ENCODE measurements at regions not wholly inside any gene's neighbourhood (a gene's known extent, or its start where the extent isn't known, plus 50 kb on each side); places are given as distances from the start of the nearest gene placed in this dataset.
"Not testable (repeated sequence)": the region's sequence is repeated elsewhere in the genome, so short reads cannot be mapped to it uniquely, and the experiment has no call there.

DNA sequence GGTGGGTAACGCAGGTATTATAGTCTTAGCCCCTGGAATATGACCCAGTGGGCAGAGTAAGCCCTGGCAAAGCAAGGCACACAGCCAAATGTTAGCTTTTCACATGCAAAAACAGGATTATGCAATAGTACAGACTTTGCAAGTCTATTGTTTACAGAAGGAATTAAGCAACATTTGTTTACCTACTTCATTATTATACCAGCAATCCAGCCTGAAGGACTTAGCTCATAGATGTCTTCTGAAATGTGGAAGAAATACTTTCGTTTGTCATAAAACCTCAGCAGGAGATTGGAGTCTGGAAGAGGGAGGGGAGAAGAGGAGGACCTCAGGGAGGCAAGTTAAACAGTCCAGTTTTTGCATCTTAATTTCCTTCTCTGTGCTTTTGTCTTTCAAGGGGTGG, 226.7 kb upstream of the CENPE start:
- DNase-seq (ENCODE audit: low read depth), result no peak
- H3K4me3 ChIP-seq (ENCODE audit: control insufficient read depth, low read depth, low read length), result no peak overlapping the region
- TF ChIP-seq, protein P1, sequence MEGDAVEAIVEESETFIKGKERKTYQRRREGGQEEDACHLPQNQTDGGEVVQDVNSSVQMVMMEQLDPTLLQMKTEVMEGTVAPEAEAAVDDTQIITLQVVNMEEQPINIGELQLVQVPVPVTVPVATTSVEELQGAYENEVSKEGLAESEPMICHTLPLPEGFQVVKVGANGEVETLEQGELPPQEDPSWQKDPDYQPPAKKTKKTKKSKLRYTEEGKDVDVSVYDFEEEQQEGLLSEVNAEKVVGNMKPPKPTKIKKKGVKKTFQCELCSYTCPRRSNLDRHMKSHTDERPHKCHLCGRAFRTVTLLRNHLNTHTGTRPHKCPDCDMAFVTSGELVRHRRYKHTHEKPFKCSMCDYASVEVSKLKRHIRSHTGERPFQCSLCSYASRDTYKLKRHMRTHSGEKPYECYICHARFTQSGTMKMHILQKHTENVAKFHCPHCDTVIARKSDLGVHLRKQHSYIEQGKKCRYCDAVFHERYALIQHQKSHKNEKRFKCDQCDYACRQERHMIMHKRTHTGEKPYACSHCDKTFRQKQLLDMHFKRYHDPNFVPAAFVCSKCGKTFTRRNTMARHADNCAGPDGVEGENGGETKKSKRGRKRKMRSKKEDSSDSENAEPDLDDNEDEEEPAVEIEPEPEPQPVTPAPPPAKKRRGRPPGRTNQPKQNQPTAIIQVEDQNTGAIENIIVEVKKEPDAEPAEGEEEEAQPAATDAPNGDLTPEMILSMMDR (IDR thresholded peaks at IDR 0.05; ENCODE audit: control insufficient read depth, insufficient read depth, low read depth, low read length, missing control alignments), result no peak

DNA sequence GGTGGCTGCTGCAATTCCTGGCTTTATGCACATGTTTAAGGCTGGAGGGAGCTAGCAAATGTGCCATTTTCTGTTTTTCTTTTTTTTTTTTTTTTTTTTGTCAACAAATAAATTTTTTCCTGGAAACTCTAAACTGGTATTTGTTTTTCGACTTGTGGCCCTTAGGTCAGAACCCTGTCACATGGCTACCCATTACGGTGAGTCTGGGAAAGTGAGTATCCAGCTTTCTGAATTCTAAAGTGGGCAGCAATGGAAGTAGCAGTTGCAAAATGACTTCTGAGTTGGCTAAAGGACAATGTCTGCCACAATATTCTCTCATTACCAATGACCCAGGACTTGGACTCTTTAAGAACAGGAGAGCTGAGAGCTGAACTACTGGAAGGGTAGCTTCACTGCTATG, 225.1 kb upstream of the CENPE start:
- no peak overlapping the region for H3K4me3 ChIP-seq (ENCODE audit: control insufficient read depth, low read depth, low read length)
- DNase-seq (ENCODE audit: low read depth), result no peak
- TF ChIP-seq, protein P1 (IDR thresholded peaks at IDR 0.05; ENCODE audit: control insufficient read depth, insufficient read depth, low read depth, low read length, missing control alignments), result no peak

DNA sequence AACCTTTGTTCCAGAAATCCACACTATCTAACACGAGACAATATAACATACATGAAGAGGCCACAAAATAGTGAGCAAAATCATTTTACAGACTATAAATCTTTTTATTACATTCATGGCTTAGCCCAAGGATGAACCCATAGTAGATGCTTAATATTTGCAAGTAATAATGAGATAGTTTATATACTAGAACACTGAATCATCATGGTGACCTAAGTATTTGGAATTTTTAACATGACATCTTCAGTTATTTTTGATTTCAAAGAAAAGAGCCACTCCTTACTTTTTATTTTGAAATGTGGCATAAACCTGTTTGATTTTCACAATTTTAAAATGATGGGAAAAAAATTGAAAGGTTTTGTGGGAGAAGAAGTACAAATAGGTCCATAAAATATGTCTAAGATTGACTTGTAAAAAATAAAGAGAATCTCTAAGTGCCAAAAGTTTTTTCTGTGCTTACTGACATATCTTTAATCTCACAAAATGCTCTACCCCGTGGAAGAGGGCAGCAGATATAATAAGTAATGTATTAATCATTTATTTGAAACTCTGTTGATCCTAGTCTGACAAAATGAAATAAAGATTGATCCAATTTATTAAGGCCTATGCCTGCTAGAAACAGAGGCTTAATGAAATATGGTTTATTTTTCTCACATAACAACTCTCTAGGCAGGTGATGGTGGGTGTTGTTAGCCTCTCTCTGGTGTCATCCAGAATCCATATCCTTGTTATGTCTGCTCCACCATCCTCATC, 224.5 kb upstream of the CENPE start:
- TF ChIP-seq, protein P1 (IDR thresholded peaks at IDR 0.05; ENCODE audit: control insufficient read depth, insufficient read depth, low read depth, low read length, missing control alignments), result no peak
- no peak for DNase-seq (ENCODE audit: low read depth)
- no peak overlapping the region for H3K4me3 ChIP-seq (ENCODE audit: control insufficient read depth, low read depth, low read length)

DNA sequence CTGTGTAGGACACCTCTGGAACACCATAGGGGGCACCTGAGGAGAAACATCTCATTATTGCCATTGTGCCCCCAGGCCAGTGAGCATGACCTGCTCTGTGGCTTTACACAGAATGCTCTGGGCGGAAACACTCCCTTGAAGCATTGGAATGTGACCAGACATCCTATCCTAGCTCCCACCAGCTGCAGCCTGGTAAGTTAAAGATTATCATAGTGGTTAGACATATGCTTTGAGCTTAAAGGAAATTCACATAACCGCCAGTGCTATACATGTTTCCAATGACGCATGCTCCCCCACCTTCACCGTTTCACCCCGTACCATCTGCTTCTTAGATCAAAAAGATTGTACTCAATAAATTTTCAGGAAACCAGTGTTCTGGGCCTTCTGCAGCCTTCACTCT, 217.7 kb upstream of the CENPE start:
- TF ChIP-seq, protein P1 (IDR thresholded peaks at IDR 0.05; ENCODE audit: control insufficient read depth, insufficient read depth, low read depth, low read length, missing control alignments), result no peak
- no peak for DNase-seq (ENCODE audit: low read depth)
- H3K4me3 ChIP-seq (ENCODE audit: control insufficient read depth, low read depth, low read length), result no peak overlapping the region

DNA sequence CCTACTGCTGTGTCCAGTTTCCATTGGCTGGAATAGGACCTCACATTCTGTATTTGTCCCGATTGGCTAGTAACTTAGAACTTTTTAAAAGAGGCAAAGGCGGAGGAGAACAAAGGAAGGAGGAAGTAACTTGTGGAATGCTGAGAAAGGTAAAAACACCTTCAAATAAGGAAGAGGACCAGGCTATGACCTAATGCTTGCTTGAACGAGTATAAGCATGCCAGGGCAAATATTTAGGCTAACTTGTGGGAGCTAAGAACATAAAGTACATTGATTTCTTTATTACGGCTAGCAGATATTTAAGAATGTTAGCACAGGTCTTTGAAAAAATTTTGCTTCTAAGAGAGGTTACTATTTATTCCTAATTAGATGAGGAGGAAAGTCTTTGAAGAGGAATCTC, 214.5 kb upstream of the CENPE start:
- not testable (repeated sequence) for DNase-seq (ENCODE audit: low read depth)

DNA sequence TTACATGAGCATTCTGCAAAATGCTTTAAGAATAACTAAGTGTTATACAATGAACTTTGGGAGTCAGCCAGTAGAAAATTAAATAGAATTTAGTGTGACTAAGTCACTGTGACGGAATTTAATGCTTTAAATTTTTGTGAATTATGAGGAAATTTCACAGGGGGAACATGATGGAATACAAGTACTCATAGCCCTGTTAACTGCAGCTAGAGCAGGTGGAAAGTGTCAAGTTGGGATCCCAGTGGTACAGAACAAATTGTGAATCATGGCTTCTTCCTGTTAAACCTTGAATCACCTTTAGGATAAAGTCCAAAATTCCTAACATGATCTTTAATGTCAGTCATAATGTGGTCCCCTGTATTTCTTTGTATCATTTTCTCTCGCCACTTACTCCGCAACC, 212.2 kb upstream of the CENPE start:
- no peak for DNase-seq (ENCODE audit: low read depth)
- TF ChIP-seq, protein P1 (IDR thresholded peaks at IDR 0.05; ENCODE audit: control insufficient read depth, insufficient read depth, low read depth, low read length, missing control alignments), result no peak
- H3K4me3 ChIP-seq (ENCODE audit: control insufficient read depth, low read depth, low read length), result no peak overlapping the region

More for the DNA sequence above, 214.5 kb upstream of the CENPE start:
- not testable (repeated sequence) for H3K4me3 ChIP-seq (ENCODE audit: control insufficient read depth, low read depth, low read length)

DNA sequence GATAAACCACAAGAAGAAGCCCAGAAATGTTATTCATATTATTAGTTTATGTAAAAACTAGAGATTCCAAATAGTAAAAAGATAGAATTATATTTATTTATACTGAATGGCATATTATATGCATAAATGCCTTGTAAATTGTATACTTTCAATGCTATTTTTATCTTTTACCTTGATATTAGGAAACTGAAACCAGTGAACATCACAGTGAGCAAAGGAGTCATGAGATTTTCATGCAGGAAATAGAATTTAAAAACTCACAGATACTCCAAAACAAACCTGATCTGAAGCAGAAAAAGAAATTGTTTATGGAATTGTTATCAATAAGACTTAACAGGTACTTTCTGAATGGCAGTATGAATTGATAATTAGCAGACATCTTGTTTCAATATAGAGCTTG, 207.3 kb upstream of the CENPE start:
- no peak for DNase-seq (ENCODE audit: low read depth)
- TF ChIP-seq, protein P1 (IDR thresholded peaks at IDR 0.05; ENCODE audit: control insufficient read depth, insufficient read depth, low read depth, low read length, missing control alignments), result no peak
- no peak overlapping the region for H3K4me3 ChIP-seq (ENCODE audit: control insufficient read depth, low read depth, low read length)
